Gastrocnemius medialis (tissue), 4 donors: ENCODE measurements at regions not wholly inside any gene's neighbourhood (a gene's known extent, or its start where the extent isn't known, plus 50 kb on each side); places are given as distances from the start of the nearest gene placed in this dataset.
"Not testable (repeated sequence)": the region's sequence is repeated elsewhere in the genome, so short reads cannot be mapped to it uniquely, and the experiment has no call there.

Experiments
- ATAC-seq, 2 donors: fragments of 150-250 bp; one replicate each; pipeline ENCODE4 v1.9.1; 2016
- DNase-seq, 2 donors: peaks; one replicate each; pipeline ENCODE4 v3.0.0-alpha.2; 2019
- H3K27ac ChIP-seq, 4 donors: fragments of 200-600 bp; sonication (generic); 1 replicate in 1 of 4; 2 replicates in 3 of 4; pipeline ENCODE4 v1.5.1; 2016 to 2018; ENCODE audit warnings: mild to moderate bottlenecking in 2 of 4, moderate library complexity in 1 of 4
- H3K27me3 ChIP-seq, 3 donors: fragments of 200-600 bp; sonication (generic) in 2 of 3; 1 replicate in 1 of 3; 2 replicates in 2 of 3; pipeline versions ENCODE4 v1.5.1 to v1.6.0; 2016 to 2019; ENCODE audit warnings: mild to moderate bottlenecking in 1 of 3, moderate library complexity in 1 of 3
- H3K36me3 ChIP-seq, 2 donors: fragments of 200-600 bp; sonication (generic) in 1 of 2; one replicate each; pipeline ENCODE4 v1.5.1; 2017 to 2018
- H3K4me1 ChIP-seq, 2 donors: fragments of 200-600 bp; sonication (generic) in 1 of 2; one replicate each; pipeline ENCODE4 v1.5.1; 2016 to 2017; ENCODE audit warnings: mild to moderate bottlenecking in 2 of 2
- H3K4me3 ChIP-seq, 4 donors: fragments of 200-600 bp; sonication (generic) in 3 of 4; 1 replicate in 1 of 4; 2 replicates in 3 of 4; pipeline ENCODE4 v1.5.1; 2016 to 2019; ENCODE audit warnings: mild to moderate bottlenecking in 2 of 4
- H3K9me3 ChIP-seq, 3 donors: fragments of 200-600 bp; sonication (generic) in 2 of 3; 1 replicate in 1 of 3; 2 replicates in 2 of 3; pipeline ENCODE4 v1.5.1; 2016 to 2019
- CTCF ChIP-seq, 5 experiments: fragments of 450-650 bp in 3 of 5; fragments of 200-600 bp in 2 of 5; sonication (generic) in 2 of 5; IDR thresholded peaks in 4 of 5; conservative IDR thresholded peaks in 1 of 5; 1 replicate in 4 of 5; 2 replicates in 1 of 5; pipeline ENCODE4 v1.5.1; 2016 to 2019; ENCODE audit warnings: antibody characterized with exemption in 5 of 5, mild to moderate bottlenecking in 3 of 5, moderate library complexity in 3 of 5
- POLR2A ChIP-seq, 2 donors: fragments of 450-650 bp; IDR thresholded peaks; one replicate each; pipeline ENCODE4 v1.6.1; 2017; ENCODE audit warnings: antibody characterized with exemption in 2 of 2, mild to moderate bottlenecking in 2 of 2, moderate library complexity in 2 of 2
- in situ Hi-C, 4 donors: fragments of 200-750 bp; cut with MboI; loops; one replicate each; pipeline versions ENCODE4 v1.15.0 to v1.8.0; 2017; ENCODE audit warnings: low sequenced_read_pairs in 4 of 4
- intact Hi-C: fragments of 100-400 bp; cut with DNase I; formaldehyde crosslinking; loops from one replicate; pipeline ENCODE4 v1.15.1; 2023; ENCODE audit warnings: low total_unique reads

- intact Hi-C loops, result no loop called here
- Histone ChIP-seq H3K27ac (no peak overlapping the region), H3K27me3 (no peaks in the 10 kb centered on the region), H3K9me3 (no peaks in the 10 kb centered on the region), H3K36me3 (no peaks in the 10 kb centered on the region), H3K4me3 (no peak overlapping the region), H3K4me1 (no peaks in the 10 kb centered on the region)
- ATAC-seq (no peak), DNase-seq (no peak)
- in situ Hi-C loops, result no loop called here
- no peak for TF ChIP-seq CTCF (IDR thresholded peaks at IDR 0.05 in 4 of 5, conservative IDR thresholded peaks at IDR 0.05 in 1 of 5)
- no peak for TF ChIP-seq POLR2A (IDR thresholded peaks at IDR 0.05)
These were observed 81.5 kb upstream of the LYPLAL1 start for GRCh38 chr1:219092206-219092605.

- Histone ChIP-seq H3K4me3 (no peak overlapping the region), H3K27me3 (no peaks in the 10 kb centered on the region), H3K4me1 (no peaks in the 10 kb centered on the region), H3K27ac (no peak overlapping the region), H3K36me3 (no peaks in the 10 kb centered on the region), H3K9me3 (no peaks in the 10 kb centered on the region)
- no peak for ATAC-seq
- DNase-seq, result no peak
- in situ Hi-C loops, result no loop called here
- TF ChIP-seq CTCF (IDR thresholded peaks at IDR 0.05 in 4 of 5, conservative IDR thresholded peaks at IDR 0.05 in 1 of 5) (no peak), POLR2A (IDR thresholded peaks at IDR 0.05) (no peak)
- intact Hi-C loops, result no loop called here
These were observed 74.4 kb upstream of the LYPLAL1 start for GRCh38 chr1:219099307-219099706.

GRCh38 chr1:219100059-219100458 lies 73.6 kb upstream of the LYPLAL1 start:
- no peak for ATAC-seq
- in situ Hi-C loops, result no loop called here

GRCh38 chr1:219102466-219102865 lies 71.2 kb upstream of the LYPLAL1 start:
- H3K36me3 ChIP-seq, H3K27me3 ChIP-seq, H3K4me3 ChIP-seq, H3K4me1 ChIP-seq, intact Hi-C loops, ATAC-seq, H3K9me3 ChIP-seq, DNase-seq, H3K27ac ChIP-seq, in situ Hi-C loops: not testable (repeated sequence)

More at GRCh38 chr1:219100059-219100458, 73.6 kb upstream of the LYPLAL1 start:
- intact Hi-C loops, result no loop called here
- no peak for DNase-seq
- no peaks in the 10 kb centered on the region for H3K36me3 ChIP-seq
- TF ChIP-seq CTCF (IDR thresholded peaks at IDR 0.05 in 4 of 5, conservative IDR thresholded peaks at IDR 0.05 in 1 of 5) (no peak), POLR2A (IDR thresholded peaks at IDR 0.05) (no peak)
- H3K27me3 ChIP-seq, result no peaks in the 10 kb centered on the region
- H3K4me3 ChIP-seq, result no peak overlapping the region
- no peak overlapping the region for H3K27ac ChIP-seq
- no peaks in the 10 kb centered on the region for H3K9me3 ChIP-seq
- H3K4me1 ChIP-seq, result no peaks in the 10 kb centered on the region

- ATAC-seq (no peak), DNase-seq (no peak)
- Histone ChIP-seq H3K36me3 (no peaks in the 10 kb centered on the region), H3K27me3 (no peaks in the 10 kb centered on the region), H3K4me1 (no peaks in the 10 kb centered on the region), H3K9me3 (no peaks in the 10 kb centered on the region), H3K27ac (no peak overlapping the region), H3K4me3 (no peak overlapping the region)
- in situ Hi-C loops, result no loop called here
- intact Hi-C loops, result no loop called here
- TF ChIP-seq CTCF (IDR thresholded peaks at IDR 0.05 in 4 of 5, conservative IDR thresholded peaks at IDR 0.05 in 1 of 5) (no peak), POLR2A (IDR thresholded peaks at IDR 0.05) (no peak)
These were observed 67.8 kb upstream of the LYPLAL1 start for GRCh38 chr1:219105893-219106292.
